HG03175 (cell line): ENCODE measurements at regions not wholly inside any gene's neighbourhood (a gene's known extent, or its start where the extent isn't known, plus 50 kb on each side); places are given as distances from the start of the nearest gene placed in this dataset.

ENCODE experiments used
- ATAC-seq: cut with Tn5 transposase; IDR thresholded peaks from one replicate; pipeline ENCODE4 v1.9.1; 2021; ENCODE audit warnings: mild to moderate bottlenecking, moderate library complexity; ENCODE audit not compliant: unreplicated experiment

DNA sequence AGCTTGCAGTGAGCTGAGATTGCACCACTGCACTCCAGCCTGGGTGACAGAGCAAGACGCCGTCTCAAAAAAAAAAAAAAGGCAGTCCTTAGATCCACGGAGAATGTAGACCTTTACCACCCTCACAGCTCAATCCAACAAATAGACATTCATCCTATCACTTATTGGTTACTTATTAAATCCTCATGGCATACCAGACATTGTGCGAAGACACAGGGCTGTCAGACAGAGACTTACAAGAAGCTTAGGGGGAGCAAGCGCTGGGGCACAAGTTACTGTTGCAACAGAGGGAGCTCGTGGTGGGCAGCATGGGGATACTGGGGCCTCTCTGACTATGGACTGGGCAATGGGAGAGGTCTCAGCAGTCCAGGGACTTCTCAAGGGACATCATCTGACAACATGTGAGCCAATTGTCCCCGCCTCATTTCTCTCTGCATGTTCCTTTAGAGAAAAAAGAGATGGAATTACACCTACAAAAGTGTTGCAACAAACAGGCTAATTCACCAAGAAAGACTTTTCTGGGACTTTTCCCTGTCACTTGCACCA, 82.8 kb upstream of the TNS3 start:
- no peak for ATAC-seq

DNA sequence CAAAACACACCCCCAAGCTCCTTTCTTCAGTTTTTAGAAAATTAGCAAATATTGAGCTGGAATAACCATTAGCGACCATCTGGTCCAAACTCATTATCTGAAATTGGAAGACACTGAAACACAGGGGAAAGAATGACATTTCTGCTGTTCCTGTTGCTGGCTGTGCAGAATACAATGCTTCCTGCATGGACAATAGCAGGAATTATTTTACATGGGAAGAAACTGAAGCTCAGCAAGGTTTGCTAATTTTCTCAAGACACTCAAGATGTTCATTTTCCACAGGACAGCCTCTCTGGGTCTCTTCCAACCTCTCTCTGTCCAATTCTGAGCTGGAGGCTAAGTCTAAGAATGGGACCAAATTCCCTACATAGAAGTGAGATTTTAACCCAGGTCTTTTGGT, 81.9 kb upstream of the TNS3 start:
- no peak for ATAC-seq

GRCh38 chr7:47663213-47663612, 81.3 kb upstream of the TNS3 start:
- ATAC-seq, result no peak

DNA sequence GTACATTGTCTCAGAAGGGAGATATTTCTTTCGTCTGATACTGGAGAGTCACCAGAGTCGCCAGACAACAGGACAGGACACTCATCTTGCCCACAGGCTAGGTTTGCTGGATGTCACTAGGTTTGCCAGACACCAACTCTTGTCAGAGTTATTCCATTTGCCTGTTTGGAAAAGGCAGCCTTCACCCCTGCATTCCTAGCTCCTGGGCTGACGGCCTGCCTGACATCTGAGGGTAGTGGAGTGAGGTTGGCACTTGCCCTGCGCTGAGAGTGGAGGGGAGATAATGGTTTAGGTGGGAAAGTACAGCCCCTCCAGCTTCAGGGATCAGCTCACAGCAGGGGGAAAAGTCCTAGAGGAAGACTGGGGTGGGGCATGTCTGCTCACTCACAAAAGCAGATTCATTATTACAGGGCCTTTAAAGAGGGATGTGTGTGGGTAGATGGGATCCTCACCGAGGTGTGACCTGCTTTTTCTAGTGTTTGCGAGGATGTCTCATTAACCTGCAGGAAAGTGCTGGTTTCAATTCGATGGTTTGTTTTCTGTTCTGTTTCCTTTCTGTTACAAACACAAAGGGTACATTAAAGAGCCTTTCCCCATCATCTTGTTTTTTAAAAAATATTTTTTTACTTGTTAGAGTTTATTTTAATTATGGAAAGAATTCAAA, 79.3 kb upstream of the TNS3 start:
- no peak for ATAC-seq

DNA sequence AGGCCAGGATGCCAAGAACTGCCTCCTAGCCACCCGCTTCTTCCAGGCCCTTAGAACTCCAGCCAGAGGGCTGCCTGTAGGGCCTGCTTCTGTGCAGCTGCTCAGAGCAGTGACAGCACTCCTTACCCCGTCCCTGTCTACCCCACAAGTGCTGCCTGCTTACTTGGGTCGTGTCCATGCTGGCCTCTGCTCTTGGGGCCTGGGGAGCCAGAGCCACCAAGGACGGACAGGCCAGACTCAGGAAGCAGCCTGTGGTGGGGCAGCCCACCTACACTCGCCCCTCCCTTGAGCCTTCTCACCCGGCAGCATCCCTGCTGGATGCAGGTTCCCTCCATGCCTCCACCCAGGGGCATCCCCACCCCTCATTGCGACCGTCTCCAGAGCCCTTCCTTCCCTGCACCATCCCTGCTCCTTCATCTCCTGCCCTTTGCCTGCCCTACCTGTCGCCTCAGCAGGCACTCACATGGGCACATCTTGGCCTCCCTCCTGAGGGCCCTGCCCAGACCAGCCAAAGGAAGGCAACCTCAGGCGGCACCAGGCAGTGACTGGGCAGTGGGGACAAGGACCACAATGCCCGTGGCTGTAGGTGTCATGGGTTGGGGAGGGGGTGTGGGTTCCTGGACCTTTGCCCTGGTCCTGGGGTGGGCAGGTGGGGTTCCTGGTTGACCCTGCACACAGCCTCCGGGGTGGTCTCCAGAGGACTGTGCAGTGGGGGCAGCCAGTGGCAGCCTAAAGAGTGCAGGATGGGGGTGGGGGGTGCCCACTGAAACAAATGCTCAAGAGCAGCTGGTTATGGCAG, 78.0 kb upstream of the TNS3 start:
- ATAC-seq, result no peak

DNA sequence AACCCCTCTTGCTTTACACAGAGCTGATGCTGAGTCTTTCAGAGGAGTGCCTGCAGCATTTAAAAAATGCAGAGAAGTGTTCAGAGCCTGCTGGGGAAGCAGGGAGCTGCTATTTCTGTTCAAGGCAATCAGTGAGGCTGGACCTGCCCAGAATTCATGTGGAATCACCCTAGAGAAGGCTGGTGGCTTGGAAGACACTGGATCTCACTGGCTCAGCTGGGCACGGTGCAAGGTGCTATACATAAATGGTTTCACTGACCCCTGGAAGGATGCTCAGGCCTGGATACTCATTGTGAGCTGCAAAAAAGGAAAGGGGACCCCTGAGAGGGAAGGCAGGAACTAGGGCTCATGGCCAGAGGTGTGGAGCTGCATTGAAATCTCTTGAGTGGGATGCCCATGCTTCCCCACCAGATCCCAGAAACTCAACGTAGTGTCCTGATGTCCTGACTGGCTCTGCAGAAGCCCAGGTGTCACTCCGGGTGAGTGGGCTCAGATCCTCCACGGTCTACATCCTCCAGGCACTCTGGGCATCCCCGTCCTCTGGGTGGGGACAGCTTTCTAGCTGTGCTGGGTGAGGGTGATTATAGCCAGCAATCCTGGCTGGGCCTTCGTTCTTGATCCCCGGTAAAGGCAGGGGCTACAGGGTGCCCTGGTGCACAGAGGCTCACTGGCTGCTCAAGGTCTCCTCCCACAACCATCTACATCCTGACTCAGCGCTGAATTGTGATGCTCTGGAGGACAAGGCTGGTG, 77.2 kb upstream of the TNS3 start:
- no peak for ATAC-seq

- no peak for ATAC-seq
Measured at GRCh38 chr7:47657126-47657525, 75.2 kb upstream of the TNS3 start.

GRCh38 chr7:47654672-47655298, 72.9 kb upstream of the TNS3 start:
- no peak for ATAC-seq

GRCh38 chr7:47653550-47654411, 71.9 kb upstream of the TNS3 start:
- ATAC-seq, result no peak

DNA sequence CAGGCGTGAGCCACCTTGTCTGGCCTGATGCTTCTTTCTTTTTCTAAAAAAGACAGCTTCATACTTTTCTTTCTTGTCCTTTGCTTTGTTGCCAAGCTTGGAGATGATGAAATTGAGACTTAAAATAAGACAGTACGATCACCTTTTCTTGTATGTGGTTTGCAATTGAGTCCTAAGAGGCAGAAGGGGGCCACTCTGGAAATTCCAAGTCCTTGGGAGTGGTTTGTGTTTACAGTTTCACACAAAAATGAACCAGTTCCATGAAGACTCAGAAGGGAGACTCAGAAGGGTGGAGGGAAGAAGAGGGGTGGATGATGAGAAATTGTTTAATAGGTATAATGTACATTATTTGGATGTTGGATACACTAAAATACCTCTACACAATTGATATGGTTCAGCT, 70.7 kb upstream of the TNS3 start:
- no peak for ATAC-seq

DNA sequence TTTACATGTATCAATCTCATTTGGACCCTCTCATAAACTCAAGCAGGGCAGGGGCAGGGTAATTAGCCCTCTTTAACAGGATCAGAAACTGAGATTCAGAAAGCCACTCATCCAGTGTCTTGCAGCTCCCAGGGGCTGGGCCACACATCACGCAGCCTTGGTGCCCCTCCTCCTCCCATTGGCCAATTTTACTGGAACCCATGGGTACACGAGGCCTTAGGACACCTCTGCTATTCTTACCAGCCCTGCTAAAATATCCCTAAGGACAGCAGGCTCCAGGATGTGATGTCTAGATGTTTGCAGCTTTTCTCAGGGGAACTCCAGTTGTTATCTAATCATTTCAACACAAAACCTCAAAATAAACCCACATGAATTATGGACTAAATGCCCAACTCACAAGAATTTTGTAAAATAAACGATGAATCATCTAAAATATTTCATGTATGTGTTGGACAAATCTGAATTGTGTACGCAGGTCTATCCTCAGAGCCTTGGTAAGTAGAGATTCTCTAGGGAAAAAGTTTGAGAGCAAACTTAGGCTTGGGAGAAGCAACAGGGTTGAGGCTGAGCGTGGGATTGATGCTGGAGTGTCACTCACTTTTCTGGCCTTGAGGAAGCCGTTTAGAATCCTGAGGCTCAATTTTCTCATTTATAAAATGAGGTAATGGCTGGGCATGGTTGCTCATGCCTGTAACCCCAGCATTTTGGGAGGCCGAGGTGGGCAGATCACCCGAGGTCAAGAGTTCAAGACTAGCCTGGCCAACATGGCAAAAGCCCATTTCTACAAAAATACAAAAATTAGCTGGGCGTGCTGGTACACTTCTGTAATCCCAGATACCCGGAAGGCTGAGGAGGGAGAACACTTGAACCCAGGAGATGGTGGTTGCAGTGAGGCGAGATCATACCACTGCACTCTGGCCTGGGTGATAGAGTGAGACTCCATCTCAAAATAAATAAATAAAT, 69.7 kb upstream of the TNS3 start:
- ATAC-seq, result no peak

- ATAC-seq, result no peak
Measured at GRCh38 chr7:47649919-47650318, 68.0 kb upstream of the TNS3 start.

GRCh38 chr7:47648275-47648925, 66.5 kb upstream of the TNS3 start:
- no peak for ATAC-seq

DNA sequence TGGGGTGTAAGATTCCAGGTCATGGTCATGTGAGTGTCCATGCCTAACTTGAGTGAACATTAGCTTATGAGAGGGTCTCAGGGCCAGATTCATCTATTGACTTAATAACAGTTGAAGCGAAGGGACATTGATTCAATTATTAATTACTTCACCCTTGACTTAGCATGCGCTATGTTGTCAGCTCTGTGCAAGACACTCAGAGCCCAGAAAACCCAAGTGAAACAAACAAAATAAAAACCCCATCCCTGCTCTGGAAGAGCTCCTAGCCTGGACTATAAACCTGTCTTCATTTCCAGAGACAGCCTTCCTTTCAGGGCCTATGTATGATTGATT, 66.0 kb upstream of the TNS3 start:
- no peak for ATAC-seq

GRCh38 chr7:47647181-47647917, 65.4 kb upstream of the TNS3 start:
- no peak for ATAC-seq

- ATAC-seq, result no peak
Measured at GRCh38 chr7:47643716-47644400, 61.9 kb upstream of the TNS3 start.

DNA sequence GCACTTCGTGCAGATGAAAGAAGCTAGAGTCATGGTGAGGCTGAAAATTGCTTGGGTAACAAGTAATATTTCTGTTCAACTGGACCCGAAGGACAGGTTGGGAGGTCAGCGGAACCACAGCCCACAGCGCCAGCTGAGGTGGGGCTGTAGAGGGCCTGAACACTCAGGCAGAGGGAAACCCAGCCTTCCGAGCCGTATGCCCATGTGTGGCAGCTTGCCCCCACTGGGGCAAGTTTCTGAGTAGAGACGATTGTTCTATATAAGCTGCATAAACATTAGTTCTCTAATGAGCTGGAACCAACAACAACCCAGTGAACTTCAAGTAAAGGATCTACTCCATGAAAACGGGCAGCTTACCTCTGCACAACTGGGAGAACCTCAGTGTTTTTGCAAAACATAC, 58.4 kb upstream of the TNS3 start:
- no peak for ATAC-seq
